Parathyroid adenoma (tissue), 2 donors: ENCODE measurements at regions not wholly inside any gene's neighbourhood (a gene's known extent, or its start where the extent isn't known, plus 50 kb on each side); places are given as distances from the start of the nearest gene placed in this dataset.
"Not testable (repeated sequence)": the region's sequence is repeated elsewhere in the genome, so short reads cannot be mapped to it uniquely, and the experiment has no call there.

Source experiments
- H2AFZ ChIP-seq: fragments of 300-600 bp; sonication (generic); one replicate; pipeline ENCODE4 v1.7.0; 2017; ENCODE audit warnings: antibody characterized with exemption, mild to moderate bottlenecking
- H3K27ac ChIP-seq: fragments of 300-600 bp; sonication (generic); one replicate; pipeline ENCODE4 v1.7.0; 2017
- H3K27me3 ChIP-seq: fragments of 300-600 bp; sonication (generic); one replicate; pipeline ENCODE4 v1.7.0; 2017; ENCODE audit warnings: low read length; ENCODE audit not compliant: control insufficient read depth, insufficient read depth
- H3K36me3 ChIP-seq: fragments of 300-600 bp; sonication (generic); one replicate; pipeline ENCODE4 v1.7.0; 2017; ENCODE audit warnings: low read length; ENCODE audit not compliant: control insufficient read depth, insufficient read depth
- H3K4me1 ChIP-seq: fragments of 300-600 bp; sonication (generic); one replicate; pipeline ENCODE4 v1.7.0; 2017; ENCODE audit warnings: control low read depth
- H3K4me2 ChIP-seq: fragments of 300-600 bp; sonication (generic); one replicate; pipeline ENCODE4 v1.7.0; 2017; ENCODE audit warnings: low read length
- H3K4me3 ChIP-seq: fragments of 300-600 bp; sonication (generic); one replicate; pipeline ENCODE4 v1.7.0; 2017; ENCODE audit warnings: low read depth, low read length
- H3K79me2 ChIP-seq: fragments of 300-600 bp; sonication (generic); one replicate; pipeline ENCODE4 v1.7.0; 2017; ENCODE audit warnings: control low read depth
- H3K9ac ChIP-seq: fragments of 300-600 bp; sonication (generic); one replicate; pipeline ENCODE4 v1.7.0; 2017; ENCODE audit warnings: mild to moderate bottlenecking
- H3K9me3 ChIP-seq: fragments of 300-600 bp; sonication (generic); one replicate; pipeline ENCODE4 v1.7.0; 2017; ENCODE audit warnings: low read length; ENCODE audit not compliant: control insufficient read depth
- TF ChIP-seq, protein P1 (sequence below): fragments of 300-600 bp; sonication (generic); IDR thresholded peaks from one replicate; pipeline ENCODE4 v1.7.0; 2017; ENCODE audit warnings: antibody characterized with exemption, mild to moderate bottlenecking
- donor health status: primary hyperparathyroidism.

DNA sequence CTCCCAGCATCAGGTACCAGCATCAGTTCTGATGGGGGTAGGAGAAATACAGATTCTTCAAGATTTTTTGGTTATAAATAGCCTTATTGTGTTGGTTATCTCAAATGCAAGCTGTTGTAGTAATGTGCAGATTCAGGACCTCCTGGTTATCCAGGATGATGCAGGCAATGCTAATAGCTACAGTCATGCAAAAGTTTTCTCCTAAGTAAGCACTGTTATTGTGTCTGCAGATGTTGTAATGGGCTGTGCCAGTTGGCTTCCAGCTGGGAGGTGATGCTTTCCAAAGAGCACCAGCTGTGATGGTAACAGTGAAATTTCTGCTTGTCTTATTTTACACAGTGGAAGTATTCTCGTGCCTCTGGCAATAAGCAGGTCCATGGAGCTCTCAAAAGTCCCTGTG is 719.2 kb upstream of the CTNND2 start:
- no peaks in the 10 kb centered on the region for H3K27me3 ChIP-seq
- TF ChIP-seq, protein P1, sequence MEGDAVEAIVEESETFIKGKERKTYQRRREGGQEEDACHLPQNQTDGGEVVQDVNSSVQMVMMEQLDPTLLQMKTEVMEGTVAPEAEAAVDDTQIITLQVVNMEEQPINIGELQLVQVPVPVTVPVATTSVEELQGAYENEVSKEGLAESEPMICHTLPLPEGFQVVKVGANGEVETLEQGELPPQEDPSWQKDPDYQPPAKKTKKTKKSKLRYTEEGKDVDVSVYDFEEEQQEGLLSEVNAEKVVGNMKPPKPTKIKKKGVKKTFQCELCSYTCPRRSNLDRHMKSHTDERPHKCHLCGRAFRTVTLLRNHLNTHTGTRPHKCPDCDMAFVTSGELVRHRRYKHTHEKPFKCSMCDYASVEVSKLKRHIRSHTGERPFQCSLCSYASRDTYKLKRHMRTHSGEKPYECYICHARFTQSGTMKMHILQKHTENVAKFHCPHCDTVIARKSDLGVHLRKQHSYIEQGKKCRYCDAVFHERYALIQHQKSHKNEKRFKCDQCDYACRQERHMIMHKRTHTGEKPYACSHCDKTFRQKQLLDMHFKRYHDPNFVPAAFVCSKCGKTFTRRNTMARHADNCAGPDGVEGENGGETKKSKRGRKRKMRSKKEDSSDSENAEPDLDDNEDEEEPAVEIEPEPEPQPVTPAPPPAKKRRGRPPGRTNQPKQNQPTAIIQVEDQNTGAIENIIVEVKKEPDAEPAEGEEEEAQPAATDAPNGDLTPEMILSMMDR: no peak
- no peak overlapping the region for H3K4me3 ChIP-seq
- H3K9ac ChIP-seq: no peak overlapping the region
- no peaks in the 10 kb centered on the region for H3K36me3 ChIP-seq
- no peak overlapping the region for H2AFZ ChIP-seq
- H3K79me2 ChIP-seq: no peaks in the 10 kb centered on the region
- H3K4me1 ChIP-seq: no peaks in the 10 kb centered on the region
- H3K4me2 ChIP-seq: no peak overlapping the region
- no peaks in the 10 kb centered on the region for H3K9me3 ChIP-seq
- no peak overlapping the region for H3K27ac ChIP-seq

DNA sequence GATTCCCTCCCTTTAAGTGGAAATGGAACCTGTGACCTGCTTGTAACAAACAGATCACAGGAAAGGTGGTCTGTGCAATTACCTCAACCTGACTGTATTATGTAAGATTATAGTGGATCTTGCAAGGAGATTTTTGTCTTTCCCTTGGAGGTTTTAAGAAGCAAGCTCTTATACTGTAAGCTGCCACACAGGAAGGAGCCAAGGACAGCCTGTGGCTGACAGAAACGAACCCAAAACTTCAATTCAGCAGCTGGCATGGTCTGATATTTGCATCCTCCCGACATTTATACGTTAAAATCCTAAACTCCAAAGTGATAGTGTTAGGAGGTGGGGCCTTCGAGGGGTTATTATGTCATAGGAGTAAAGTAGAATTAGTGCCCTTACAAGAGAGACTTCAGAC is 711.8 kb upstream of the CTNND2 start:
- Histone ChIP-seq H3K4me3 (no peak overlapping the region), H3K9ac (no peak overlapping the region), H3K79me2 (no peaks in the 10 kb centered on the region), H3K4me2 (no peak overlapping the region), H3K27ac (no peak overlapping the region), H3K9me3 (no peaks in the 10 kb centered on the region), H2AFZ (no peak overlapping the region), H3K4me1 (no peaks in the 10 kb centered on the region), H3K27me3 (no peaks in the 10 kb centered on the region), H3K36me3 (no peaks in the 10 kb centered on the region)
- TF ChIP-seq, protein P1: no peak

DNA sequence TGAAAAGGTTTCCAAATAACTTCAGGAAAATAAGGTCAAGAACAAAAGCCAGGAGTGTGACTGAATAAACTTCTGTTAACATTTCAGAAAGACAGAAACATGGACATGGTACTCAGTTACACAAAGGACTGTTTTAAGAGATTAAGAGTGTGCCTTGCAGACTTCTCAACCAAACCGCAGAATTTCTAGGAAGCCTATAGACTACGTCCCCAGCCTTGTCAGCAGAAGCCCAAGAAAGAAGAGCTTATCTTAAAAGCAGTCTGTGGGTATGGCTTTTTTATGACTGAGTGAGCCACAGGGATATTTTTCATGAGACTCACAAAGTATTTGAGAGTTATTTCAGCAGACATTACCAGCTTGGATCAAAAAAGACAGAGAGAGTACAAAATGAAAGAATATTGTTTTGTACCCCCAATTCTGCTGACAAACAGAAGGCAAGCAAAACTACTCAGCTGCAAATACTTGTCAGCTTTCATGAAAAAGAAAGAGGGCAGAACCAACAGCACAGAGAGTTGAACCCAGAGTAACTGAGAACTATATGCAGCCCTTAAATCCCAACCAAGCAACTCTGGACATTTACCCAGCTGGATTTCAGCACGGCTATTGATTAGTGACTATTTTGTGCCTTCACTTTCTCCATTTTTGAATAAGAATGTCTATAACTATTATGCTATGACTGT is 711.0 kb upstream of the CTNND2 start:
- H3K9me3 ChIP-seq: no peaks in the 10 kb centered on the region
- H3K4me3 ChIP-seq: no peak overlapping the region
- no peaks in the 10 kb centered on the region for H3K27me3 ChIP-seq
- no peaks in the 10 kb centered on the region for H3K36me3 ChIP-seq
- H3K9ac ChIP-seq: no peak overlapping the region
- H3K79me2 ChIP-seq: no peaks in the 10 kb centered on the region
- TF ChIP-seq, protein P1: no peak
- no peak overlapping the region for H3K4me2 ChIP-seq
- no peaks in the 10 kb centered on the region for H3K4me1 ChIP-seq
- H3K27ac ChIP-seq: no peak overlapping the region
- no peak overlapping the region for H2AFZ ChIP-seq

DNA sequence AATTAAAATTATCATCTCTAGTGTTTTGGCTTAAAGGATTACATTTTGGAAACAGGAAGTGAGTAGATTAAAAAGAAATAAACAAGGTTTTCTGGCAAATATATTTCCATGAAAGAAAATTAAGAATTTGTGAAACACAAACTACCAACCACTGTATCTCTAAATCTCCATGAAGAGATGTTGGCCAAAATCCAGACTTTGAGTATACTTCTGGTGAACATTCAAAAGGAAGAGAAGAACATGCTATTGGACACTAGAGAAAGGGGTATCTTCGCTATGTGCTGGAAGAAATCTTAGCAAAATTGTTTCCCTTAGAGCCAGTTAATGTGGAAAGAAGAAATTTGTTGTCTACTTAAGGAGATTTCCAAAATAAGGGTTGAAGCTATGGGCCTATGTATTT is 710.4 kb upstream of the CTNND2 start:
- Histone ChIP-seq H3K79me2 (no peaks in the 10 kb centered on the region), H3K9me3 (no peaks in the 10 kb centered on the region), H3K27me3 (no peaks in the 10 kb centered on the region), H3K27ac (no peak overlapping the region), H3K4me2 (no peak overlapping the region), H3K9ac (no peak overlapping the region), H3K4me3 (no peak overlapping the region), H3K4me1 (no peaks in the 10 kb centered on the region), H3K36me3 (no peaks in the 10 kb centered on the region), H2AFZ (no peak overlapping the region)
- TF ChIP-seq, protein P1: no peak

DNA sequence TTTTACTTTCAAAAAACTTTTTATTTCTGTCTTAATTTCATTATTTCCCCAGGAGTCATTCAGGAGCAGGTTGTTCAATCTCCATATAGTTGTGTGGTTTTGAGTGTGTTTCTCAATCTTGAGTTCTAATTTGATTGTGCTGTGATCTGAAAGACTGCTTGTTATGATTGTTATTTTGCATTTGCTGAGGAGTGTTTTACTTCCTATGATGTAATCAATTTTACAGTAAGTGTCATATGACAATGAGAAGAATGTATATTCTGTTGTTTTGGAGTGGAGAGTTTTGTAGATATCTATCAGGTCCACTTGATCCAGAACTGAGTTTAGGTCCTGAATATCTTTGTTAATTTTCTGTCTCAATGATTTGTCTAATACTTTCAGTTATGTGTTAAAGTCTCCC is 706.9 kb upstream of the CTNND2 start:
- Histone ChIP-seq H3K4me2 (no peak overlapping the region), H3K79me2 (no peaks in the 10 kb centered on the region), H3K27me3 (no peaks in the 10 kb centered on the region), H3K4me3 (no peak overlapping the region), H3K4me1 (no peaks in the 10 kb centered on the region), H2AFZ (no peak overlapping the region), H3K9me3 (no peaks in the 10 kb centered on the region), H3K36me3 (no peaks in the 10 kb centered on the region), H3K27ac (no peak overlapping the region), H3K9ac (no peak overlapping the region)
- TF ChIP-seq, protein P1: no peak

DNA sequence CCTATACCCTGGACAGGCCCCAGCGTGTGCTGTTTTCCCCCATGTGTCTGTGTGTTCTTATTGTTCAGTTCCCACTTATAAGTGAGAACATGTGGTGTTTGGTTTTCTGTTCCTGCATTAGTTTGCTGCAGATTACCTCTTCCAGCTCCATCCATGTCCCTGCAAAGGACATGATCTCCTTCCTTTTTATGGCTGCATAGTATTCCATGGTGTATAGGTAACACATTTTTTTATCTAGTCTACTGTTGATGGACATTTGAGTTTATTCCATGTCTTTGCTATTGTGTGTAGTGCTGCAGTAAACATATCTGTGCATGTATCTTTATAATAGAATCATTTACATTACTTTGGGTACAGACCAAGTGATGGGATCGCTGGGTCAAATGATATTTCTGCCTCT is 703.6 kb upstream of the CTNND2 start:
- not testable (repeated sequence) for H3K79me2 ChIP-seq, H3K27me3 ChIP-seq, H3K9ac ChIP-seq, H3K9me3 ChIP-seq, H3K4me2 ChIP-seq, H3K27ac ChIP-seq, H3K4me1 ChIP-seq, H2AFZ ChIP-seq, H3K36me3 ChIP-seq, H3K4me3 ChIP-seq
